Right lobe of liver (tissue), 6 donors: ENCODE measurements at regions not wholly inside any gene's neighbourhood (a gene's known extent, or its start where the extent isn't known, plus 50 kb on each side); places are given as distances from the start of the nearest gene placed in this dataset.

ENCODE experiments used
- ATAC-seq, 4 donors: fragments of 200-7000 bp; cut with Tn5 transposase; one replicate each; pipeline ENCODE4 v1.9.1; 2020; ENCODE audit warnings: mild to moderate bottlenecking in 4 of 4, moderate library complexity in 4 of 4
- DNase-seq, 3 donors: peaks; one replicate each; pipeline ENCODE4 v3.0.0-alpha.2; 2020
- H3K27ac ChIP-seq, 3 donors: fragments of 200-600 bp; one replicate each; pipeline ENCODE4 v1.8.0; 2022
- H3K27me3 ChIP-seq, 2 donors: fragments of 200-600 bp; one replicate each; pipeline ENCODE4 v1.8.0; 2022
- H3K36me3 ChIP-seq, 4 donors: fragments of 200-600 bp; sonication (generic) in 1 of 4; one replicate each; pipeline versions ENCODE4 v1.5.1 to v1.8.0; 2017 to 2022; ENCODE audit warnings: control low read depth in 1 of 4
- H3K4me1 ChIP-seq, 4 donors: fragments of 200-600 bp; sonication (generic) in 1 of 4; one replicate each; pipeline versions ENCODE4 v1.5.1 to v1.8.0; 2017 to 2022; ENCODE audit warnings: control low read depth in 1 of 4
- H3K4me3 ChIP-seq, 3 donors: fragments of 200-600 bp; one replicate each; pipeline ENCODE4 v1.8.0; 2022
- H3K9me3 ChIP-seq, 4 donors: fragments of 200-600 bp; sonication (generic) in 1 of 4; one replicate each; pipeline versions ENCODE4 v1.5.1 to v1.8.0; 2017 to 2022; ENCODE audit warnings: control low read depth in 1 of 4
- POLR2A ChIP-seq: fragments of 450-650 bp; IDR thresholded peaks from one replicate; pipeline ENCODE4 v1.6.1; 2017; ENCODE audit warnings: antibody characterized with exemption, mild to moderate bottlenecking
- WGBS: methylation state at CpG from one replicate; pipeline ENCODE4 v1.1.6; 2018; ENCODE audit warnings: low coverage, low lambda C conversion rate; ENCODE audit not compliant: insufficient coverage; ENCODE audit errors: missing lambda C conversion rate; 5-methylcytosine and 5-hydroxymethylcytosine counted together
- intact Hi-C, 2 donors: fragments of 100-400 bp; cut with DNase I; formaldehyde crosslinking; loops; one replicate each; pipeline versions ENCODE4 v1.11.2 to v1.14.1; 2022
- TF ChIP-seq, protein P1 (sequence below), 4 donors: fragments of 200-600 bp in 3 of 4; fragments of 450-650 bp in 1 of 4; IDR thresholded peaks; one replicate each; pipeline versions ENCODE4 v1.5.1 to v1.8.0; 2016 to 2022; ENCODE audit warnings: antibody characterized with exemption in 4 of 4, mild to moderate bottlenecking in 2 of 4
- donor health status: DM: no; HTN: yes; CAD: no.
- donor health status: DM: no; HTN: no; CAD: no.
- donor health status: DM: no; HTN: no; CAD: no.
- donor health status: DM: no; HTN: yes; CAD: no.
- donor health status: DM: no; HTN: yes; CAD: no.

DNA sequence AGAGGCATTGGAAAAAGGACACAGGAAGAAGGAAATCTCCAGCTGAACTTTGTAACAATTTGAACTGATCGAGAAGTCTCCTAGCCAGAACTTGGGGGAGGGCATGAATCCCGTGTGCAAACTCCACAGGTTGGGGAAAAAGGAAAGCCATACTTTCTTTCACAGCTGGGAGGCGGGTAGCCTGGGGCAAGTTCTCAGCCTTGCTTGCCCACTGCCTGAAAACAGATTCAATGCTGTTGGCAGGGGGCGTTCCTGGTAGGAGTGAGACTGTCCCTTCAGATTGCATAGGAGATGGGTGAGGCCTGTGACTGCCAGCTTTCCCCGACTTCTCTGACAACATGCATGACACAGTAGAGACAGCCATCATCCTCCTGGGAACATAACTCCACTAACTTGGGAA, 289.1 kb upstream of the PHF14 start:
- intact Hi-C loops = no loop called here
- 48% methylated on average over 2 of the region's 5 CpGs for WGBS
- no peaks in the 10 kb centered on the region for H3K36me3 ChIP-seq

GRCh38 chr7:10685040-10685439, 288.6 kb upstream of the PHF14 start:
- ATAC-seq (no peak), DNase-seq (no peak)
- intact Hi-C loops = no loop called here
- Histone ChIP-seq H3K4me1 (no peaks in the 10 kb centered on the region), H3K27me3 (no peaks in the 10 kb centered on the region), H3K9me3 (no peaks in the 10 kb centered on the region), H3K36me3 (no peaks in the 10 kb centered on the region), H3K27ac (no peak overlapping the region), H3K4me3 (no peak overlapping the region)
- no peak for TF ChIP-seq POLR2A
- TF ChIP-seq, protein P1, sequence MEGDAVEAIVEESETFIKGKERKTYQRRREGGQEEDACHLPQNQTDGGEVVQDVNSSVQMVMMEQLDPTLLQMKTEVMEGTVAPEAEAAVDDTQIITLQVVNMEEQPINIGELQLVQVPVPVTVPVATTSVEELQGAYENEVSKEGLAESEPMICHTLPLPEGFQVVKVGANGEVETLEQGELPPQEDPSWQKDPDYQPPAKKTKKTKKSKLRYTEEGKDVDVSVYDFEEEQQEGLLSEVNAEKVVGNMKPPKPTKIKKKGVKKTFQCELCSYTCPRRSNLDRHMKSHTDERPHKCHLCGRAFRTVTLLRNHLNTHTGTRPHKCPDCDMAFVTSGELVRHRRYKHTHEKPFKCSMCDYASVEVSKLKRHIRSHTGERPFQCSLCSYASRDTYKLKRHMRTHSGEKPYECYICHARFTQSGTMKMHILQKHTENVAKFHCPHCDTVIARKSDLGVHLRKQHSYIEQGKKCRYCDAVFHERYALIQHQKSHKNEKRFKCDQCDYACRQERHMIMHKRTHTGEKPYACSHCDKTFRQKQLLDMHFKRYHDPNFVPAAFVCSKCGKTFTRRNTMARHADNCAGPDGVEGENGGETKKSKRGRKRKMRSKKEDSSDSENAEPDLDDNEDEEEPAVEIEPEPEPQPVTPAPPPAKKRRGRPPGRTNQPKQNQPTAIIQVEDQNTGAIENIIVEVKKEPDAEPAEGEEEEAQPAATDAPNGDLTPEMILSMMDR (IDR thresholded peaks at IDR 0.05) = no peak

More for the DNA sequence above, 289.1 kb upstream of the PHF14 start:
- H3K4me1 ChIP-seq = no peaks in the 10 kb centered on the region
- DNase-seq = no peak
- no peak for ATAC-seq
- no peak overlapping the region for H3K4me3 ChIP-seq
- H3K27ac ChIP-seq = no peak overlapping the region
- no peaks in the 10 kb centered on the region for H3K27me3 ChIP-seq
- no peaks in the 10 kb centered on the region for H3K9me3 ChIP-seq
- TF ChIP-seq, protein P1 (IDR thresholded peaks at IDR 0.05) = no peak
- TF ChIP-seq POLR2A = no peak

DNA sequence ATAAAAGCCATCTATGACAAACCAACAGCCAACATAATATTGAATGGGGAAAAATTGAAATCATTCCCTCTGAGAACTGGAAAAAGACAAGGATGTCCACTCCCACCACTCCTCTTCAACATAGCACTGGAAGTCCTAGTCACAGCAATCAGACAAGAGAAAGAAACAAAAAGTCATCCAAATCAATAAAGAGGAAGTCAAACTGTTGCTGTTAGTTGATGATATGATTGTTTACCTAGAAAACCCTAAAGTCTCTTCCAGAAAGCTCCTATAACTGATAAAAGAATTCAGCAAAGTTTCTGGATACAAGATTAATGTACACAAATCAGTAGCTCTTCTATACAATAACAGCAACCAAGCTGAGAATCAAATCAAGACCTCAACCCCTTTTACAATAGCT, 285.1 kb upstream of the PHF14 start:
- H3K36me3 ChIP-seq = no peaks in the 10 kb centered on the region
- no peak overlapping the region for H3K27ac ChIP-seq
- H3K4me1 ChIP-seq = no peaks in the 10 kb centered on the region
- ATAC-seq = no peak
- intact Hi-C loops = no loop called here
- TF ChIP-seq POLR2A = no peak
- TF ChIP-seq, protein P1 (IDR thresholded peaks at IDR 0.05) = no peak
- H3K9me3 ChIP-seq = no peaks in the 10 kb centered on the region
- no peak for DNase-seq
- H3K4me3 ChIP-seq = no peak overlapping the region
- no peaks in the 10 kb centered on the region for H3K27me3 ChIP-seq

DNA sequence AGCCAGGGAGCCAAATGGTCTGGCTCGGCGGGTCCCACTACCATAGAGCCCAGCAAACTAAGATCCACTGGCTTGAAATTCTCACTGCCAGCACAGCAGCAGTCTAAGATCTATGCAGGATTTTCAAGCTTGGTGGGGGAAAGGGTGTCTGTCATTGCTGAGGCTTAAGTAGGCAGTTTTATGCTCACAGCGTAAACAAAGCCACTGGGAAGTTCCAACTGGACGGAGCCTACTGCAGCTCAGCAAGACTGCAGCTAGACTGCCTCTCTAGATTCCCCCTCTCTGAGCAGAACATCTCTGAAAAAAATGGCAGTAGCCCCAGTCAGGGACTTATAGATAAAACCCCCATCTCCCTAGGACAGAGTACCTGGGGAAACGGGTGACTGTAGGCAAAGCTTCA, 277.6 kb upstream of the PHF14 start:
- H3K27ac ChIP-seq = no peak overlapping the region
- no peaks in the 10 kb centered on the region for H3K4me1 ChIP-seq
- no peaks in the 10 kb centered on the region for H3K36me3 ChIP-seq
- no peaks in the 10 kb centered on the region for H3K27me3 ChIP-seq
- intact Hi-C loops = no loop called here
- DNase-seq = no peak
- ATAC-seq = no peak
- no peaks in the 10 kb centered on the region for H3K9me3 ChIP-seq
- TF ChIP-seq, protein P1 (IDR thresholded peaks at IDR 0.05) = no peak
- TF ChIP-seq POLR2A = no peak
- WGBS = 92% methylated on average over 2 of the region's 5 CpGs
- no peak overlapping the region for H3K4me3 ChIP-seq

DNA sequence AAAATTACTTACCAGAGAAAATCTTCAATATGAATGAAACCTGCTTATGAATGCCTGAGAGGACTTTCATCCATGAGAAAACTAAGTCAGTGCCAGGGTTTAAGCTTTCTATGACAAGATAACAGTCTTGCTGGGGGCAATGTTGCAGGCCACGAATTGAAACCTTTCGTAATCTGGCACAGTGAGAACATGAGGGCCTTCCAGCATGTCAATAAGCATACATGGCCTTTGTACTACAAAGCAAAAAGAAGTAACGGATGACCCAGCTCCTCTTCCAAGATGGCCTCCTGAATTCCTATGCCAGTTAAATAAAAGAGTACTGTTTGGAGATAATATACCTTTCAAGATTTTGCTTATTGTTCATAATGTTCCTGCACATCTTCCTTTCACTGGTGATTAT, 270.6 kb upstream of the PHF14 start:
- Histone ChIP-seq H3K36me3 (no peaks in the 10 kb centered on the region), H3K4me1 (peaks cover 0 to 12% (median 5%) of the 10 kb centered on the region in 4 donors), H3K27me3 (no peaks in the 10 kb centered on the region), H3K27ac (peak overlapping the region in 2 of 3 donors; percentile 3 to 30), H3K9me3 (no peaks in the 10 kb centered on the region), H3K4me3 (no peak overlapping the region)
- WGBS = 29% methylated on average over 3 of the region's 3 CpGs
- intact Hi-C loops = no loop called here
- TF ChIP-seq, protein P1 (IDR thresholded peaks at IDR 0.05) = no peak
- no peak for TF ChIP-seq POLR2A
- ATAC-seq (peak; percentile 97 to 100 (median 98)), DNase-seq (peak in 2 of 3 donors; percentile 59 to 71)
